HG03139 (cell line): ENCODE measurements at regions not wholly inside any gene's neighbourhood (a gene's known extent, or its start where the extent isn't known, plus 50 kb on each side); places are given as distances from the start of the nearest gene placed in this dataset.

Experiments used
- ATAC-seq: cut with Tn5 transposase; IDR thresholded peaks from one replicate; pipeline ENCODE4 v1.9.1; 2021; ENCODE audit not compliant: unreplicated experiment

GRCh38 chr16:79770244-79771064 lies 169.9 kb upstream of the MAF start:
- peak; percentile 99 for ATAC-seq

- ATAC-seq, result no peak
Observed at GRCh38 chr16:79769928-79770243, 169.3 kb upstream of the MAF start.

- no peak for ATAC-seq
Observed at GRCh38 chr16:79769270-79769927, 168.9 kb upstream of the MAF start.

- ATAC-seq, result no peak
Observed at GRCh38 chr16:79768276-79768970, 167.9 kb upstream of the MAF start.

GRCh38 chr16:79767421-79768275 lies 167.1 kb upstream of the MAF start:
- ATAC-seq, result no peak

GRCh38 chr16:79765901-79766394 lies 165.4 kb upstream of the MAF start:
- no peak for ATAC-seq

GRCh38 chr16:79765431-79765830 lies 164.9 kb upstream of the MAF start:
- no peak for ATAC-seq

- ATAC-seq, result no peak
Observed at GRCh38 chr16:79764415-79765110, 164.0 kb upstream of the MAF start.

- no peak for ATAC-seq
Observed at GRCh38 chr16:79762217-79762616, 161.7 kb upstream of the MAF start.

GRCh38 chr16:79758615-79759346 lies 158.2 kb upstream of the MAF start:
- no peak for ATAC-seq

GRCh38 chr16:79757968-79758367 lies 157.4 kb upstream of the MAF start:
- ATAC-seq, result no peak

GRCh38 chr16:79757163-79757562 lies 156.6 kb upstream of the MAF start:
- ATAC-seq, result no peak

- no peak for ATAC-seq
Observed at GRCh38 chr16:79756571-79756970, 156.0 kb upstream of the MAF start.

- no peak for ATAC-seq
Observed at GRCh38 chr16:79754501-79754900, 154.0 kb upstream of the MAF start.

GRCh38 chr16:79754081-79754480 lies 153.5 kb upstream of the MAF start:
- no peak for ATAC-seq

- ATAC-seq, result no peak
Observed at GRCh38 chr16:79753286-79753685, 152.7 kb upstream of the MAF start.

- ATAC-seq, result no peak
Observed at GRCh38 chr16:79752396-79752795, 151.9 kb upstream of the MAF start.

GRCh38 chr16:79751471-79752184 lies 151.1 kb upstream of the MAF start:
- ATAC-seq, result no peak

- ATAC-seq, result no peak
Observed at GRCh38 chr16:79750311-79750710, 149.8 kb upstream of the MAF start.
